ENCODE measurements at regions not wholly inside any gene's neighbourhood (a gene's known extent, or its start where the extent isn't known, plus 50 kb on each side); places are given as distances from the start of the nearest gene placed in this dataset.

DNA sequence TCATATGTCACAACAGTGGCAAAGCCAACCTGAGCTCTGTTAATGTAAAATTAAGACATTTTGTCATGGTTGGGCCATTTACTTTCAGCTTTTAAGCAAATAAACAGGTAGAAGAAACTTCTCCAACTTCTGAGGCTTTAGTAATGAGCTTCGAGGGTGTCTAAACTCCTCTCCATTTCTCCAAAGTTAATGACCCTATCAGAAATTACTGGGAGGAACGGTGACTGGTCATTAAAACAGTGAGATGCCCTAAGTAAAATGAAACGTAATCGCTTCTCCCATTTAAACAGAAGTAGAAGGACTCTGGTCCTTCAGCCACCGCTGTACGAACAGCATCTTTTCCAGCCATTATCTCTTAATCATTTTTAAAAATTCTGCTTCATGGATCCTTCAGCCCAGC is 986.9 kb upstream of the MANEA start:
- ChIA-PET CTCF (no interaction called here), POLR2A (no interaction called here)
- no peak for TF ChIP-seq POLR2AphosphoS5 (IDR thresholded peaks at IDR 0.05; ENCODE audit: insufficient read depth, low read depth, low read length)
- TF ChIP-seq, protein P1, sequence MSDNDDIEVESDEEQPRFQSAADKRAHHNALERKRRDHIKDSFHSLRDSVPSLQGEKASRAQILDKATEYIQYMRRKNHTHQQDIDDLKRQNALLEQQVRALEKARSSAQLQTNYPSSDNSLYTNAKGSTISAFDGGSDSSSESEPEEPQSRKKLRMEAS (IDR thresholded peaks at IDR 0.05; ENCODE audit: insufficient read depth, insufficient read length) = no peak
- TF ChIP-seq MYC (IDR thresholded peaks at IDR 0.05; ENCODE audit: low read depth, low read length) = no peak
- TF ChIP-seq, protein P2, sequence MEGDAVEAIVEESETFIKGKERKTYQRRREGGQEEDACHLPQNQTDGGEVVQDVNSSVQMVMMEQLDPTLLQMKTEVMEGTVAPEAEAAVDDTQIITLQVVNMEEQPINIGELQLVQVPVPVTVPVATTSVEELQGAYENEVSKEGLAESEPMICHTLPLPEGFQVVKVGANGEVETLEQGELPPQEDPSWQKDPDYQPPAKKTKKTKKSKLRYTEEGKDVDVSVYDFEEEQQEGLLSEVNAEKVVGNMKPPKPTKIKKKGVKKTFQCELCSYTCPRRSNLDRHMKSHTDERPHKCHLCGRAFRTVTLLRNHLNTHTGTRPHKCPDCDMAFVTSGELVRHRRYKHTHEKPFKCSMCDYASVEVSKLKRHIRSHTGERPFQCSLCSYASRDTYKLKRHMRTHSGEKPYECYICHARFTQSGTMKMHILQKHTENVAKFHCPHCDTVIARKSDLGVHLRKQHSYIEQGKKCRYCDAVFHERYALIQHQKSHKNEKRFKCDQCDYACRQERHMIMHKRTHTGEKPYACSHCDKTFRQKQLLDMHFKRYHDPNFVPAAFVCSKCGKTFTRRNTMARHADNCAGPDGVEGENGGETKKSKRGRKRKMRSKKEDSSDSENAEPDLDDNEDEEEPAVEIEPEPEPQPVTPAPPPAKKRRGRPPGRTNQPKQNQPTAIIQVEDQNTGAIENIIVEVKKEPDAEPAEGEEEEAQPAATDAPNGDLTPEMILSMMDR (IDR thresholded peaks at IDR 0.05; ENCODE audit: extremely low read depth in 1 of 2, insufficient read depth in 1 of 2, low read depth in 1 of 2, low read length in 2 of 2) = no peak
- TF ChIP-seq POLR2A (IDR thresholded peaks at IDR 0.05; ENCODE audit: low read depth, low read length) = no peak
- TF ChIP-seq JUN (IDR thresholded peaks at IDR 0.05; ENCODE audit: borderline replicate concordance, insufficient read depth, insufficient read length, low read depth) = no peak
- dilution Hi-C loops (cut with MboI; ENCODE audit: extremely low pct_ligation_motif_present, low sequenced_read_pairs) (no loop called here), intact Hi-C loops (cut with micrococcal nuclease) (no loop called here)
- H3K27ac ChIP-seq (ENCODE audit: insufficient read depth, low read depth, low read length) = no peak overlapping the region
- H3K36me3 ChIP-seq (ENCODE audit: control insufficient read depth in 2 of 2, extremely low read depth in 1 of 2, insufficient read depth in 2 of 2, low read length in 2 of 2) = no peaks in the 10 kb centered on the region
- H3K4me2 ChIP-seq (ENCODE audit: insufficient read depth, low read length) = no peak overlapping the region
- no peak for DNase-seq (ENCODE audit: low read depth, low spot score)
- H3K79me2 ChIP-seq (ENCODE audit: control insufficient read depth, insufficient read depth, low read length) = no peaks in the 10 kb centered on the region
- H3K27me3 ChIP-seq (ENCODE audit: control insufficient read depth in 2 of 2, insufficient read depth in 2 of 2, low read length in 2 of 2) = no peaks in the 10 kb centered on the region
- no peaks in the 10 kb centered on the region for H3K9me3 ChIP-seq (replicated peaks; ENCODE audit: control insufficient read depth, insufficient read depth, low read length)
- H3K9ac ChIP-seq (replicated peaks; ENCODE audit: extremely low read depth, insufficient read depth, low read length) = no peak overlapping the region
- H2AFZ ChIP-seq (ENCODE audit: low read depth, low read length) = no peak overlapping the region
- no peak for FAIRE-seq
- no peak overlapping the region for H3K4me3 ChIP-seq (replicated peaks in 1 of 3; ENCODE audit: insufficient read depth in 1 of 3, low read depth in 1 of 3, low read length in 3 of 3)
- no TSS peak for BruUV-seq (replicated peaks)
- H3K4me1 ChIP-seq (ENCODE audit: control insufficient read depth, extremely low read depth, insufficient read depth, low read length) = no peaks in the 10 kb centered on the region
- no peaks in the 10 kb centered on the region for H4K20me1 ChIP-seq (replicated peaks; ENCODE audit: control insufficient read depth, extremely low read depth, insufficient read depth, low read length)
- no peaks in the 10 kb centered on the region for H3K9me1 ChIP-seq (replicated peaks; ENCODE audit: control insufficient read depth, extremely low read depth, insufficient read depth, low read length)

DNA sequence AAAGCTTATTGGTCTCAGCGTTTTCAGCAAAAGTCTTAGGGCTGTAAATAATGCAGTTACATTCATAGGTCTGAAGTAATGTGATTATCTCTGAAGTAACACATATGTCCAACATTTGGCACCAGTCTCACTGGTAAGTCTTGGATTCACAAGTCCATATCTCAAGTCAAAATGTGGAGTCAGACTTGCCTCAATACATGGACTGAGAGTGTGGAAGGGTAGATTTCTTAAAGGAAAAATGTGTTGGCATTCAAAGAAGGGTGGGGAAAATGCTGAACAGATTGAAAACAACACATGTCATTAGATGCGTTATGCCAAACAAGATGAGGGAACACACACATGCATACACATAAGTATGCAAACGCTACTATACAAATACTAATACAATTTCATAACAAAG is 989.0 kb upstream of the MANEA start:
- Histone ChIP-seq H2AFZ (ENCODE audit: low read depth, low read length) (no peak overlapping the region), H3K4me1 (ENCODE audit: control insufficient read depth, extremely low read depth, insufficient read depth, low read length) (no peaks in the 10 kb centered on the region), H3K36me3 (ENCODE audit: control insufficient read depth in 2 of 2, extremely low read depth in 1 of 2, insufficient read depth in 2 of 2, low read length in 2 of 2) (no peaks in the 10 kb centered on the region), H3K27me3 (ENCODE audit: control insufficient read depth in 2 of 2, insufficient read depth in 2 of 2, low read length in 2 of 2) (no peaks in the 10 kb centered on the region), H3K4me3 (replicated peaks in 1 of 3; ENCODE audit: insufficient read depth in 1 of 3, low read depth in 1 of 3, low read length in 3 of 3) (no peak overlapping the region), H4K20me1 (replicated peaks; ENCODE audit: control insufficient read depth, extremely low read depth, insufficient read depth, low read length) (no peaks in the 10 kb centered on the region), H3K9me3 (replicated peaks; ENCODE audit: control insufficient read depth, insufficient read depth, low read length) (no peaks in the 10 kb centered on the region), H3K9ac (replicated peaks; ENCODE audit: extremely low read depth, insufficient read depth, low read length) (no peak overlapping the region), H3K27ac (ENCODE audit: insufficient read depth, low read depth, low read length) (no peak overlapping the region), H3K4me2 (ENCODE audit: insufficient read depth, low read length) (no peak overlapping the region), H3K79me2 (ENCODE audit: control insufficient read depth, insufficient read depth, low read length) (no peaks in the 10 kb centered on the region), H3K9me1 (replicated peaks; ENCODE audit: control insufficient read depth, extremely low read depth, insufficient read depth, low read length) (no peaks in the 10 kb centered on the region)
- BruUV-seq (replicated peaks) = no TSS peak
- intact Hi-C loops (cut with micrococcal nuclease) (no loop called here), dilution Hi-C loops (cut with MboI; ENCODE audit: extremely low pct_ligation_motif_present, low sequenced_read_pairs) (no loop called here)
- no peak for TF ChIP-seq EZH2 (IDR thresholded peaks at IDR 0.05; ENCODE audit: borderline replicate concordance, low read depth, low read length, severe bottlenecking)
- no peak for TF ChIP-seq JUN (IDR thresholded peaks at IDR 0.05; ENCODE audit: borderline replicate concordance, insufficient read depth, insufficient read length, low read depth)
- TF ChIP-seq, protein P1 (IDR thresholded peaks at IDR 0.05; ENCODE audit: insufficient read depth, insufficient read length) = no peak
- no peak for TF ChIP-seq MYC (IDR thresholded peaks at IDR 0.05; ENCODE audit: low read depth, low read length)
- TF ChIP-seq GATA2 (IDR thresholded peaks at IDR 0.05; ENCODE audit: insufficient read depth, insufficient read length, low read depth, low read length) = no peak
- TF ChIP-seq FOS (IDR thresholded peaks at IDR 0.05; ENCODE audit: borderline replicate concordance, insufficient read depth, low read length) = no peak
- TF ChIP-seq POLR2AphosphoS5 (IDR thresholded peaks at IDR 0.05; ENCODE audit: insufficient read depth, low read depth, low read length) = no peak
- TF ChIP-seq, protein P2 (IDR thresholded peaks at IDR 0.05; ENCODE audit: extremely low read depth in 1 of 2, insufficient read depth in 1 of 2, low read depth in 1 of 2, low read length in 2 of 2) = no peak
- TF ChIP-seq POLR2A (IDR thresholded peaks at IDR 0.05; ENCODE audit: low read depth, low read length) = no peak
- no peak for FAIRE-seq
- DNase-seq (ENCODE audit: low read depth, low spot score) = no peak
- POLR2A ChIA-PET = no interaction called here
- CTCF ChIA-PET = no interaction called here
